ENCODE measurements at regions not wholly inside any gene's neighbourhood (a gene's known extent, or its start where the extent isn't known, plus 50 kb on each side); places are given as distances from the start of the nearest gene placed in this dataset.

DNA sequence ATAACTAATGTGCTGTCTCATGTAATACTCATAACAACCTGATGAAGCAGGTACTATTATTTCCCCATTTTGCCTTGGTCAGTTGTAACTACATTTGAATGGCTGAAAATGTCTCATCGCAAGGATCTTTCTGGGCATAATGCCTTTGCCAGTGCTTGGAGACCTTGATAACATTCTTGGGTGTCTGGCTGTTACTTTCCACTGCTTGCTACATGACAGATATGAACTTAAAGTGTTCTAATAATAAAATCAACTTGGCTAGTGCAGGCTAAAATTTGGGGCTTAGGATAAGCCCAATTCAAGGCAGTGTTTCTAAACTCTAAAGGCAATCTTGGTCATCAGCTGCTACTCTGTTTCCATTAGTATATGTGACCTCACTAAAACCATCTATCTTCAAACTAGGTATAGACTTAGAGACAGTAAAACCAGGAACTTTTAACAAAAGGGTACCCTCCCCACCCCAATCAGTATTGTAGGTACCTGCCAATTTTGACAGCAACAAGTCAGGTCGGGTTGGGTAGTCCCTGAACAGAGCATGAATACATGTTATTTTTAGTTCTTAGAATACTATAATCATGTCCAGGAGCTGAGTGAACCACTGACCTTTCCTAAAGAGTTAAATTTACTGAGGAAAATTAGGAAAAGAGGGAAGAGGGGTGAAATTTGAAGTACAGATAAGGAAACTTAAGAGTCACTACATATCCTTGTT, 68.2 kb upstream of the AHR start:
- no peak overlapping the region for H3K4me3 Mint-ChIP-seq
- DNase-seq (no peak), ATAC-seq (no peak)
- H3K27ac Mint-ChIP-seq = peak overlapping the region; percentile 100
- H3K27me3 Mint-ChIP-seq = no peaks in the 10 kb centered on the region
- H3K36me3 Mint-ChIP-seq (ENCODE audit: low read depth) = peaks cover 5% of the 10 kb centered on the region
- no peaks in the 10 kb centered on the region for H3K9me3 ChIP-seq (ENCODE audit: control insufficient read depth, low read length, poor library complexity, severe bottlenecking)
- H3K4me1 Mint-ChIP-seq = peaks cover 11% of the 10 kb centered on the region

- no peaks in the 10 kb centered on the region for H3K9me3 ChIP-seq (ENCODE audit: control insufficient read depth, low read length, poor library complexity, severe bottlenecking)
- Mint-ChIP-seq H3K27ac (peak overlapping the region; percentile 100), H3K4me1 (peaks cover 17% of the 10 kb centered on the region), H3K27me3 (no peaks in the 10 kb centered on the region), H3K36me3 (ENCODE audit: low read depth) (peaks cover 2% of the 10 kb centered on the region), H3K4me3 (peak overlapping the region; percentile 78)
- DNase-seq = no peak
- no peak for ATAC-seq
Measured at GRCh38 chr7:17233603-17234002, 64.8 kb upstream of the AHR start.

DNA sequence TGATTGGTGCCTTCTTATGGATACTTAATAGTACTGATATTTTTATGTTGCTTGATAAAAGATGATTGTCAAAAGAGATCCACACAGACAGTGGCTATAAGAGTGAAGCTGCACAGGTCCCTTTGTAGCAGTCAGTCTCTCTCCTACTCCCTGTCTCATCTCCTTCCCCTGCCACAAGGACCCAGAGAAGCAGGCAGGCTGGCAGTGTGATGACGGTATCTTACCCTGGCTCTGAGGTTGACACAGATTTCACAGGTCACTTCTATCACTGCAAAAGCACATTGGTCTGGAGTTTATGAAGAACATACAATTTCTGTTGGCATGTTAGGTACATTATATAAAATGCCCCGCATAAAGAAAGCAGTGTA, 64.4 kb upstream of the AHR start:
- Mint-ChIP-seq H3K4me3 (peak overlapping the region; percentile 78), H3K27me3 (no peaks in the 10 kb centered on the region), H3K4me1 (peaks cover 18% of the 10 kb centered on the region), H3K36me3 (ENCODE audit: low read depth) (peaks cover 2% of the 10 kb centered on the region), H3K27ac (peak overlapping the region; percentile 100)
- DNase-seq (peak; percentile 12 to 53 (median 51)), ATAC-seq (peak; percentile 74)
- H3K9me3 ChIP-seq (ENCODE audit: control insufficient read depth, low read length, poor library complexity, severe bottlenecking) = no peaks in the 10 kb centered on the region

DNA sequence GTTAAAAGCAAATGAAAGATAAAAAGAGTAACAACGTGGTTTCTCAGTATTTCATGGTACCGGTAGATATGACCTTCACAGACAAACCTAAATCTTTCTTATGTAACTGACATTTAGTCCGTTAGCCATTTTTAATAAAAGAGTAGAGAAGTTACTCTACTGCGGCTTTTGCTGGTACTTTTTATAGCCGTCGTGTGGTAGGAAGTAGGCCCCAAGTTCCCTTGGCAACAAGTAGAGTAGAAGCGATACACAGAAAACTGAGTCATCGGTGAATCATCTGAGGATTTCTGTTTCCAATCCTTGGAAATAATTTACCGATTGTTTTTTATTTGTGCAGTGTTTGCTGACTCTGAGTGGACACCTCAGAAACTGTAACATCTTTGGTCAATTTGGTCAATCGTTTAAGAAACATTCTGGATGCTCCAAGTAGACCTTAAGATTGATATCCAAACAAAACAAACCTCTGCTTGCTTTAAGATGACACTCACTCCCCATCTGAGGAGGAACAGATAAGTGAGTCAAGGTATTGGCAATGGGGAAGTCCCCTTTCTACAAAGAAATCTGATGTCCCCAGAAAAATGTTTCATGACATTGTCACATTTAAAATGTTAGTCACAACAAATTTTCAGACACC, 63.9 kb upstream of the AHR start:
- no peaks in the 10 kb centered on the region for H3K9me3 ChIP-seq (ENCODE audit: control insufficient read depth, low read length, poor library complexity, severe bottlenecking)
- Mint-ChIP-seq H3K4me1 (peaks cover 19% of the 10 kb centered on the region), H3K4me3 (peak overlapping the region; percentile 80), H3K27ac (peak overlapping the region; percentile 100), H3K36me3 (ENCODE audit: low read depth) (peaks cover 2% of the 10 kb centered on the region), H3K27me3 (no peaks in the 10 kb centered on the region)
- ATAC-seq (peak; percentile 88), DNase-seq (peak; percentile 30 to 56 (median 37))

GRCh38 chr7:17236171-17236570, 62.3 kb upstream of the AHR start:
- H3K27me3 Mint-ChIP-seq = no peaks in the 10 kb centered on the region
- H3K4me1 Mint-ChIP-seq = peaks cover 19% of the 10 kb centered on the region
- H3K9me3 ChIP-seq (ENCODE audit: control insufficient read depth, low read length, poor library complexity, severe bottlenecking) = no peaks in the 10 kb centered on the region
- ATAC-seq (no peak), DNase-seq (no peak)
- peaks cover 2% of the 10 kb centered on the region for H3K36me3 Mint-ChIP-seq (ENCODE audit: low read depth)
- H3K27ac Mint-ChIP-seq = peak overlapping the region; percentile 100
- peak overlapping the region; percentile 15 for H3K4me3 Mint-ChIP-seq

DNA sequence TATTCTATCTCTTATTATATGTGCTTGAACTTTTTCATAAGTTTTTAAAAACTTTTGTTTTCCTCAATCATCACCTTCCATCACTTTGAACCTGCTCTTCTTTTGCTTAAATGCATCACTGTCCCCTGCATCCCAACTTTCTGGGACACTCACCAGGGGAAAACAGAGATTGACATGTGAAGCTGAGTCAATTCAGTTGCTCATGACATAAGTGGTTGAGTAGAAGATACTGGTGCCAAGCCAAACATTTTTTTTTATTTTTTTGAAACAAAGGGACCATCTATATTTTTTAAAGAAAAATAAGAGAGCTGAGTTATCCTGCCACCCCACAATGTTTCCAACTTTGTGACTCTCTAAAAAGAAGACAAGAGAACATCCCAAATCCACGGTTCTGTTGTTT, 61.8 kb upstream of the AHR start:
- H3K36me3 Mint-ChIP-seq (ENCODE audit: low read depth) = peaks cover 2% of the 10 kb centered on the region
- DNase-seq (no peak), ATAC-seq (no peak)
- peaks cover 19% of the 10 kb centered on the region for H3K4me1 Mint-ChIP-seq
- H3K9me3 ChIP-seq (ENCODE audit: control insufficient read depth, low read length, poor library complexity, severe bottlenecking) = no peaks in the 10 kb centered on the region
- no peak overlapping the region for H3K4me3 Mint-ChIP-seq
- peak overlapping the region; percentile 100 for H3K27ac Mint-ChIP-seq
- H3K27me3 Mint-ChIP-seq = no peaks in the 10 kb centered on the region

DNA sequence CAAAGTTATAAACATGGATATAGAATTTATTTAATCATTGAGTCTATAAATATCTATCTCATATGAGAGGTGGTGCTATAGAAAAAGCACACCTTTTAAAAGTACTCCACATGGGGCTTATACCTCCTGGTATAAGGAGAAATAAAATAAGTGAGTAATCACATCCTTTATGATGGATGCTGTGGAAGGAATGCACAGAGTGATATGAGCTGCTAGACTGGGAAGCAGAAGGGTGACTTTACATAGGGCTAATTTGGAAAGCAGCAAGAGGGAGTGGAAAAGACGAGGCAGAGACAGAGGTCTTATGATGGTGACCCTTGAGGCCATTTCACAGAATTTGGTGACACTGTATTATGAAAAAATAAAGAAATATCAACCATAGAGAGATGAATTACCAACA, 59.4 kb upstream of the AHR start:
- Mint-ChIP-seq H3K4me3 (no peak overlapping the region), H3K27ac (no peak overlapping the region), H3K4me1 (peaks cover 15% of the 10 kb centered on the region), H3K27me3 (no peaks in the 10 kb centered on the region), H3K36me3 (ENCODE audit: low read depth) (no peaks in the 10 kb centered on the region)
- H3K9me3 ChIP-seq (ENCODE audit: control insufficient read depth, low read length, poor library complexity, severe bottlenecking) = no peaks in the 10 kb centered on the region
- ATAC-seq (no peak), DNase-seq (no peak)

DNA sequence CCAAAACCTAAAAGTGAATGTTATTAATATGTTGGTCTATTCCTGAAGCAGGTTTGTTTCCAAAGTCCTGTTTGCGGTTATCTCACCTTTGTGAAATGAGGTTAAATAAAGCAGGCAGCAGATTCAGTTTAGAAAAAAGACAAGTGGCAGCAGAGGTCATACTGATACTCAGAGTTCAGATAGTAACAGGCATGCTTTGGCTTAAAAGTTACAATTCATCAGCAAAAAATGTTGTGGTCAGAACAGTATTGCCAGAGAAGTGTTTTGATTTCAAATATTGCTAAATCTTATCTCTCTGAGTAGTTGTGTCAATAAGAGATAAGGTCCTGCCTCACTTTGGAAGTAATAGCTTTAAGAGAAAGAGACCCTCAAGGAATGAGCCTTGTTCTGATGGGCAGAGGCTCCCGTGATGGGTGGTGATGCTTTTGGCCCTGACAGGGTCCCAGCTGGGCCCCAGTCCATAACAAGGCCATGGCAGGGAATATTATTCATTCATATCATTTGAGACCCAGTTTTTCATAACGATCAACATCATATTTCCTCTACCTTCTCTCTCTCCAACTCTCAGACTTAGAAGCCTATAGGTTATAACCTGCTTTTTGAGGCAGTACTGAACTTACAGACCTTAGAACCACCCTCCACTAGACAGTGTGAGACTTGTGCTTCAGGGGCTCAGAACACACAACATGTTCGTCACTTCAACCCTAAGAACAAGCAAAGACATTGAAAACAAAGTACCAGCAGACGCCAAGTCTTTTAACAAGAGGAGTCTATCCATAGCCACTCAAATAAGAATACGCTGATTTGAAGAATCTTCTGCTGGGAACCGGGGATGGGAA, 58.5 kb upstream of the AHR start:
- no peak overlapping the region for H3K27ac Mint-ChIP-seq
- no peak overlapping the region for H3K4me3 Mint-ChIP-seq
- no peaks in the 10 kb centered on the region for H3K9me3 ChIP-seq (ENCODE audit: control insufficient read depth, low read length, poor library complexity, severe bottlenecking)
- H3K4me1 Mint-ChIP-seq = peaks cover 11% of the 10 kb centered on the region
- ATAC-seq (no peak), DNase-seq (no peak)
- no peaks in the 10 kb centered on the region for H3K27me3 Mint-ChIP-seq
- no peaks in the 10 kb centered on the region for H3K36me3 Mint-ChIP-seq (ENCODE audit: low read depth)

GRCh38 chr7:17242504-17242903, 55.9 kb upstream of the AHR start:
- H3K4me3 Mint-ChIP-seq = no peak overlapping the region

DNA sequence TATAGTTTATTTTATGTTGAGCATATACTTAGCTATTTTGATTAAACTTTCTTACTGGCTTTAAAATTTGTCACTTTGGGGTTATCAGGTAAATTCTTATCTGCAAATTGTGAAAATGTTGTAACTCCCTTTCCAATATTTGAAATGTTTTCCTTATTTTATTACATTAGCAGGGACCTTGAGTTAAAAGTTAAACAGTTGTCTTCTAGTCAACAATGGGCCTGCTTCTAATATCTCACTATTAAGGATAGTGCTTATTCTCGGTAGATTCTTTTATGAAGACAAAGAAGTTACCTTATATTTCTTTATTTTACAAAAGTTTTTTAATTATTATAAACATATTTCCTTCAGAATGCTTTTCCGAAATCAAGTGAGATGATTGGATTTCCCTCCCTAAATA, 53.7 kb upstream of the AHR start:
- ATAC-seq (no peak), DNase-seq (no peak)
- no peak overlapping the region for H3K27ac Mint-ChIP-seq
- no peak overlapping the region for H3K4me3 Mint-ChIP-seq
- H3K9me3 ChIP-seq (ENCODE audit: control insufficient read depth, low read length, poor library complexity, severe bottlenecking) = no peaks in the 10 kb centered on the region
- H3K36me3 Mint-ChIP-seq (ENCODE audit: low read depth) = no peaks in the 10 kb centered on the region
- H3K27me3 Mint-ChIP-seq = no peaks in the 10 kb centered on the region
- H3K4me1 Mint-ChIP-seq = no peaks in the 10 kb centered on the region

More at GRCh38 chr7:17242504-17242903, 55.9 kb upstream of the AHR start:
- Mint-ChIP-seq H3K4me1 (peaks cover 2% of the 10 kb centered on the region), H3K36me3 (ENCODE audit: low read depth) (no peaks in the 10 kb centered on the region), H3K27me3 (no peaks in the 10 kb centered on the region), H3K27ac (no peak overlapping the region)
- no peak for DNase-seq
- ATAC-seq = no peak
- no peaks in the 10 kb centered on the region for H3K9me3 ChIP-seq (ENCODE audit: control insufficient read depth, low read length, poor library complexity, severe bottlenecking)

GRCh38 chr7:17247357-17247756, 51.1 kb upstream of the AHR start:
- Mint-ChIP-seq H3K27me3 (no peaks in the 10 kb centered on the region), H3K4me3 (no peak overlapping the region), H3K27ac (no peak overlapping the region), H3K4me1 (no peaks in the 10 kb centered on the region), H3K36me3 (ENCODE audit: low read depth) (no peaks in the 10 kb centered on the region)
- DNase-seq (no peak), ATAC-seq (no peak)
- H3K9me3 ChIP-seq (ENCODE audit: control insufficient read depth, low read length, poor library complexity, severe bottlenecking) = no peaks in the 10 kb centered on the region

GRCh38 chr7:17248527-17248926, 49.9 kb upstream of the AHR start:
- H3K36me3 Mint-ChIP-seq (ENCODE audit: low read depth) = no peaks in the 10 kb centered on the region
- H3K9me3 ChIP-seq (ENCODE audit: control insufficient read depth, low read length, poor library complexity, severe bottlenecking) = no peaks in the 10 kb centered on the region
- ATAC-seq = no peak
- H3K4me3 Mint-ChIP-seq = no peak overlapping the region
- no peaks in the 10 kb centered on the region for H3K27me3 Mint-ChIP-seq
- H3K27ac Mint-ChIP-seq = no peak overlapping the region
- no peaks in the 10 kb centered on the region for H3K4me1 Mint-ChIP-seq
- no peak for DNase-seq
